ENCODE measurements at regions not wholly inside any gene's neighbourhood (a gene's known extent, or its start where the extent isn't known, plus 50 kb on each side); places are given as distances from the start of the nearest gene placed in this dataset.

- H3K4me3 ChIP-seq: no peak overlapping the region
- H3K27me3 ChIP-seq (replicated peaks; ENCODE audit: insufficient read depth): no peaks in the 10 kb centered on the region
- ATAC-seq (ENCODE audit: insufficient number of reproducible peaks, low FRiP score, low read depth): no peak
- H3K4me1 ChIP-seq (ENCODE audit: control insufficient read depth in 1 of 2, low read depth in 2 of 2): peaks cover 7 to 9% of the 10 kb centered on the region in 2 donors
- peak overlapping the region; percentile 12 to 22 for H3K27ac ChIP-seq
- no peak for DNase-seq (ENCODE audit: low spot score)
- no peak for TF ChIP-seq CTCF (IDR thresholded peaks at IDR 0.05)
- H3K9me3 ChIP-seq: no peaks in the 10 kb centered on the region
- H3K36me3 ChIP-seq: no peaks in the 10 kb centered on the region
These were observed 314.0 kb upstream of the KCNJ16 start for GRCh38 chr17:69761011-69761410.

- Histone ChIP-seq H3K9me3 (no peaks in the 10 kb centered on the region), H3K4me3 (no peak overlapping the region), H3K27ac (peak overlapping the region; percentile 12 to 22), H3K36me3 (no peaks in the 10 kb centered on the region), H3K4me1 (ENCODE audit: control insufficient read depth in 1 of 2, low read depth in 2 of 2) (peaks cover 7 to 9% of the 10 kb centered on the region in 2 donors), H3K27me3 (replicated peaks; ENCODE audit: insufficient read depth) (no peaks in the 10 kb centered on the region)
- no peak for DNase-seq (ENCODE audit: low spot score)
- ATAC-seq (ENCODE audit: insufficient number of reproducible peaks, low FRiP score, low read depth): peak; percentile 93
- TF ChIP-seq CTCF (IDR thresholded peaks at IDR 0.05): no peak
These were observed 313.2 kb upstream of the KCNJ16 start for GRCh38 chr17:69761767-69762321.

- Histone ChIP-seq H3K9me3 (no peaks in the 10 kb centered on the region), H3K27ac (peak overlapping the region in 1 of 2 donors; percentile 19), H3K4me1 (ENCODE audit: control insufficient read depth in 1 of 2, low read depth in 2 of 2) (peaks cover 7 to 9% of the 10 kb centered on the region in 2 donors), H3K4me3 (no peak overlapping the region), H3K36me3 (no peaks in the 10 kb centered on the region), H3K27me3 (replicated peaks; ENCODE audit: insufficient read depth) (no peaks in the 10 kb centered on the region)
- DNase-seq (ENCODE audit: low spot score) (no peak), ATAC-seq (ENCODE audit: insufficient number of reproducible peaks, low FRiP score, low read depth) (no peak)
- no peak for TF ChIP-seq CTCF (IDR thresholded peaks at IDR 0.05)
These were observed 312.7 kb upstream of the KCNJ16 start for GRCh38 chr17:69762359-69762758.

- no peak for ATAC-seq (ENCODE audit: insufficient number of reproducible peaks, low FRiP score, low read depth)
- no peak overlapping the region for H3K27ac ChIP-seq
- no peak for TF ChIP-seq CTCF (IDR thresholded peaks at IDR 0.05)
These were observed 312.3 kb upstream of the KCNJ16 start for GRCh38 chr17:69762766-69763165.

DNA sequence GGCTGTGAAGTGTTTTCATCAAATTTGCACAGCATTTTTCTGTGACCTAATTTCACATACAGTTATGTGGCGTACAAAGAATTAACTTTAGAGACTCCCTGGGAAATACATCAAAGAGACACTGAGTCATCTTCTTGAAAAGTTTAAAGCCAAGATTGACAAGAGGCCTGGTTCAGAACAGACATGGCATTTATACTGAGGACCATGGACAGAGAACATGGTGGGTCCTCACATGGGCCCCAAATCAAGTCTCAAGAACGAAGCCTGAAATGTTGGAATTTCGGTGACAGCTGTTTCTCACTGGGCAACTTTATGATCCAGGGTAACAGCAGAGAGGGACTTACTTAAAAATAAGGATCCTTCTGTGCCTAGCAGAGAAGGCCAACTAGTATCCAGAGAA, 311.5 kb upstream of the KCNJ16 start:
- Histone ChIP-seq H3K27ac (no peak overlapping the region), H3K4me1 (ENCODE audit: control insufficient read depth in 1 of 2, low read depth in 2 of 2) (peaks cover 7 to 9% of the 10 kb centered on the region in 2 donors), H3K9me3 (no peaks in the 10 kb centered on the region), H3K36me3 (no peaks in the 10 kb centered on the region), H3K4me3 (no peak overlapping the region), H3K27me3 (replicated peaks; ENCODE audit: insufficient read depth) (no peaks in the 10 kb centered on the region)
- TF ChIP-seq CTCF (IDR thresholded peaks at IDR 0.05): no peak
- ATAC-seq (ENCODE audit: insufficient number of reproducible peaks, low FRiP score, low read depth): no peak
- no peak for DNase-seq (ENCODE audit: low spot score)

More at GRCh38 chr17:69762766-69763165, 312.3 kb upstream of the KCNJ16 start:
- no peak overlapping the region for H3K4me3 ChIP-seq
- H3K4me1 ChIP-seq (ENCODE audit: control insufficient read depth in 1 of 2, low read depth in 2 of 2): peaks cover 7 to 9% of the 10 kb centered on the region in 2 donors
- no peaks in the 10 kb centered on the region for H3K36me3 ChIP-seq
- H3K27me3 ChIP-seq (replicated peaks; ENCODE audit: insufficient read depth): no peaks in the 10 kb centered on the region
- DNase-seq (ENCODE audit: low spot score): no peak
- no peaks in the 10 kb centered on the region for H3K9me3 ChIP-seq

All from thoracic aorta (tissue), 2 donors.